ENCODE measurements at regions not wholly inside any gene's neighbourhood (a gene's known extent, or its start where the extent isn't known, plus 50 kb on each side); places are given as distances from the start of the nearest gene placed in this dataset.

DNA sequence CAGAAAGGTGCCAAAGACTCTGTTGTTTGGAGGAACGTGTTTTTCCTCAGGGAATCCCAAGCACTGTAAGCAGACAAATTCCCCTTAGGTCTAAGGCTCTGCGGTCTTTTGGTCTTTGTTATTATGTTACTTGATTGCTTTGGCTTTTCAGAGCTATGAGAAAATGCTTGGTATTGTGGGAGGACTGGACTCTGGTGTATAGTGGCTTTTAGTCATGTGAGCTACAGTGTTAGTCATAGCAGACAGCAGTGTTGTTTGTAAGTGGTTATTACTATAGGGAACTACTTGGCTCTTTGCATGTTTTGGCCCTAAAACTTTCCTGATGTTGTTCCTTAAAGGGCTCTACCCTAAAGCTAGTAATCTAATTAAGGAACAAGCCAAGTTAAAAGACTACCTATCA, 956.2 kb upstream of the LRATD1 start:
- TF ChIP-seq, protein P1, sequence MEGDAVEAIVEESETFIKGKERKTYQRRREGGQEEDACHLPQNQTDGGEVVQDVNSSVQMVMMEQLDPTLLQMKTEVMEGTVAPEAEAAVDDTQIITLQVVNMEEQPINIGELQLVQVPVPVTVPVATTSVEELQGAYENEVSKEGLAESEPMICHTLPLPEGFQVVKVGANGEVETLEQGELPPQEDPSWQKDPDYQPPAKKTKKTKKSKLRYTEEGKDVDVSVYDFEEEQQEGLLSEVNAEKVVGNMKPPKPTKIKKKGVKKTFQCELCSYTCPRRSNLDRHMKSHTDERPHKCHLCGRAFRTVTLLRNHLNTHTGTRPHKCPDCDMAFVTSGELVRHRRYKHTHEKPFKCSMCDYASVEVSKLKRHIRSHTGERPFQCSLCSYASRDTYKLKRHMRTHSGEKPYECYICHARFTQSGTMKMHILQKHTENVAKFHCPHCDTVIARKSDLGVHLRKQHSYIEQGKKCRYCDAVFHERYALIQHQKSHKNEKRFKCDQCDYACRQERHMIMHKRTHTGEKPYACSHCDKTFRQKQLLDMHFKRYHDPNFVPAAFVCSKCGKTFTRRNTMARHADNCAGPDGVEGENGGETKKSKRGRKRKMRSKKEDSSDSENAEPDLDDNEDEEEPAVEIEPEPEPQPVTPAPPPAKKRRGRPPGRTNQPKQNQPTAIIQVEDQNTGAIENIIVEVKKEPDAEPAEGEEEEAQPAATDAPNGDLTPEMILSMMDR (IDR thresholded peaks at IDR 0.05) = no peak
- TF ChIP-seq POLR2A (IDR thresholded peaks at IDR 0.05) (no peak), EP300 (IDR thresholded peaks at IDR 0.05) (no peak)

All from suprapubic skin (tissue), 3 donors.